Epithelial cell of esophagus (primary cell): ENCODE measurements at regions not wholly inside any gene's neighbourhood (a gene's known extent, or its start where the extent isn't known, plus 50 kb on each side); places are given as distances from the start of the nearest gene placed in this dataset.

ENCODE experiments used
- DNase-seq: peaks from one replicate; pipeline ENCODE4 v3.0.0; 2010; ENCODE audit warnings: low read depth
- H3K4me3 ChIP-seq: 2 replicates; pipeline ENCODE4 v1.5.1; 2011; ENCODE audit warnings: mild to moderate bottlenecking, low read length, control low read depth
- TF ChIP-seq, protein P1 (sequence below): IDR thresholded peaks from 2 replicates; pipeline ENCODE4 v1.5.1; 2011; ENCODE audit warnings: low read depth, mild to moderate bottlenecking, low read length, control low read depth, inconsistent platforms; ENCODE audit not compliant: insufficient read depth; ENCODE audit errors: missing control alignments

DNA sequence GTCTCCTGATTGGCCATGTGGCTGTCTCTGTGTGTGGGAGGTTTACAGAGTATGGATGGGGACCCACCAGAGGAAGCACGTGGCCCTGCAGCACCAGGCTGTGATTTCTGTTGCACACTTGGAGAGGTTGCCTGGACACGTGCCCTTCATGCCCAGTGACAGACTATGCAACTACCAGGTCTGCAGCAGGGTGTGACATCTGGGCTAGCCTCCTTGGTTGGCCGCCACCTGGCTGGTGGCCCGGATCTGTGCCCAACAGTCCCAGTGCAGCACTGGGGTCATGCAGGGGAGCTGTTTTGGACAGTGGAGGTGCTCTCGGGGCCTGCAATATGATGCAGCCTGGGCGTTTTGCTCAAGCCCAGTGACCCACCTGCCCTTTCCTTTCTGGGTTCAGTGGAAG lies 212.5 kb downstream of the UBE3A start:
- DNase-seq = no peak
- TF ChIP-seq, protein P1, sequence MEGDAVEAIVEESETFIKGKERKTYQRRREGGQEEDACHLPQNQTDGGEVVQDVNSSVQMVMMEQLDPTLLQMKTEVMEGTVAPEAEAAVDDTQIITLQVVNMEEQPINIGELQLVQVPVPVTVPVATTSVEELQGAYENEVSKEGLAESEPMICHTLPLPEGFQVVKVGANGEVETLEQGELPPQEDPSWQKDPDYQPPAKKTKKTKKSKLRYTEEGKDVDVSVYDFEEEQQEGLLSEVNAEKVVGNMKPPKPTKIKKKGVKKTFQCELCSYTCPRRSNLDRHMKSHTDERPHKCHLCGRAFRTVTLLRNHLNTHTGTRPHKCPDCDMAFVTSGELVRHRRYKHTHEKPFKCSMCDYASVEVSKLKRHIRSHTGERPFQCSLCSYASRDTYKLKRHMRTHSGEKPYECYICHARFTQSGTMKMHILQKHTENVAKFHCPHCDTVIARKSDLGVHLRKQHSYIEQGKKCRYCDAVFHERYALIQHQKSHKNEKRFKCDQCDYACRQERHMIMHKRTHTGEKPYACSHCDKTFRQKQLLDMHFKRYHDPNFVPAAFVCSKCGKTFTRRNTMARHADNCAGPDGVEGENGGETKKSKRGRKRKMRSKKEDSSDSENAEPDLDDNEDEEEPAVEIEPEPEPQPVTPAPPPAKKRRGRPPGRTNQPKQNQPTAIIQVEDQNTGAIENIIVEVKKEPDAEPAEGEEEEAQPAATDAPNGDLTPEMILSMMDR = no peak
- H3K4me3 ChIP-seq = no peak overlapping the region

DNA sequence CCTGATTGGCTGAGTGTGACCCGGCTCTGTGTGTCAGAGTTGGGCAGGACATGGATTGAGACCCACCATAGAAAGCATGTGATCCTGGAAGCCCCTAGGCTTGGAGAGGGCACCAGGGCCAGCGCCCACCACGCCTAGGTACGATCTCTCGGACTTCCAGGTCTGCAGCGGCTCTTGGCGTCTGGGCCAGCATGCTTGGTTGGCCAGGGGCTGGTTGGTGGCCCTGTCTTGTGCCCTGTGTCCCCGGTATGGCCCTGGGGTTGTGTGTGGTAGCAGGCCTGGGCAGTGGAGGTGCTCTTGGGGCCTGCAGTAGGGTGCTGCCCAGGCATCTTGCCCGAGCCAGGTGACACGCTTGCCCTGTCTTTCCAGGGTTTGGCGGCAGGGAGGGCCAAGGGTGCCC lies 210.6 kb downstream of the UBE3A start:
- DNase-seq = no peak
- TF ChIP-seq, protein P1 = no peak
- no peak overlapping the region for H3K4me3 ChIP-seq

DNA sequence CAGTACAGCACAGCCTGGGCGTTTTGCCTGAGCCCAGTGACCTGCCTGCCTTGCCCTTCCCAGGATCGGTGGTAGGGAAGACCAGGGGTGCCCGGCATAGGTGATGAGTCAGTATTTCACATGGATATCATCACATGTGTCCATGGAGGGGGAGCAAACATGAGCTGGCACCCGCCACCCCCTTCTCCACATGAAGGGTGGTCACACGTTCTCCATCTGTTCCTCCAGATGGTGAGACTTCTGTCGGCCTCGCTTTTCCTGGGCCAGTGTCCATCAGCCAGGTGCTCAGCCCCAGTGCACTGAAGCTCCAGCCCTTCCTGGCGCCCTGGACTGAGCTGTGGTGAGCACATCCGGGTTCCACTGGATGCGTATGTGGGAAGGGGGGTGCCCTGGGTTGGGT lies 208.4 kb downstream of the UBE3A start:
- no peak overlapping the region for H3K4me3 ChIP-seq
- no peak for DNase-seq
- TF ChIP-seq, protein P1 = no peak

DNA sequence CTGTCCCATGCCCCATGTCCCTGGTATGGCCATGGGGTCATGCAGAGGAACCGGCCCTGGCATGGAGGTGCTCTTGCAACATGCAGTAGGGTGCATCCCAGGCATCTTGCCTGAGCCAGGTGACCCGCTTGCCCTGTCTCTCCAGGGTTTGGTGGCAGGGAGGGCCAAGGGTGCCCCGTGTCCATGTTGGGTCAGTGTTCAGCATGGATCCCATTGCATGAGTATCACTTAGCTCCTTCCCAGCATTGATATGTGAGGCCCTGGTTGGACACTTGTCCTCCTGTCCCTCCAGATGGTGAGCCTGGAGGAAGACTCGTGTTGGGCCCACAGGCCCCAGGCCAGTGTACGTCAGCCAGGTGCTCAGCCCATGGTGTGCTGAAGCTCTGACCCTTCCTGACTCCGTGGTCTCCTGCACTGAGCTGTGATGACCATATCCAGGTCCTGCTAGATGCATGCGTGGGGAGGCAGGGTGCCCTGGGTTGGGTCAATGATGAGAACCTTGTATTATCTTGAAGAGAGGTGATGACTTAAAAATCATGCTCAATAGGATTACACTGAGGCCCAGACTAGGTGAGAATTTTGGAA lies 205.0 kb downstream of the UBE3A start:
- H3K4me3 ChIP-seq = no peak overlapping the region

DNA sequence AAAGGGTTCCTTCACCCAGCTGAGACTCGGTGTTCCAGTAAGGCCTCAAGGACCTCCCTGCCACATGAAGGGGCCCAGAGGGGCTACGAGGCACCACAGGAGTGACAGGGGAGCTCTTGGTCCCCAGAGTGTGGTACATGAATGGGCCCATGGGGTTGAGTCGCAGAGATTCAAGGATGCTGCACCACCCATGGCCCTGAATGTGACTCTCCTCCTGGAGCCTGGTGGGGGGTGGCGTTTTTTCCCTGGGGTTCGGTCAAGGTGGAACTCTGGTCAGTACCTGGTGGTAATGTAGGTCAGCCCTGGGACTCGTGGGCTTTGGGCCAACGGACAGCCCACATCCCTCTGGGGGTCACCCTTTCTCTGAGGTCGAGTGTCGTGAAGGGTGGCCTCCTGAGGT lies 204.0 kb downstream of the UBE3A start:
- no peak for DNase-seq
- TF ChIP-seq, protein P1 = no peak
- no peak overlapping the region for H3K4me3 ChIP-seq

More for the DNA sequence above, 205.0 kb downstream of the UBE3A start:
- TF ChIP-seq, protein P1 = no peak
- DNase-seq = no peak

DNA sequence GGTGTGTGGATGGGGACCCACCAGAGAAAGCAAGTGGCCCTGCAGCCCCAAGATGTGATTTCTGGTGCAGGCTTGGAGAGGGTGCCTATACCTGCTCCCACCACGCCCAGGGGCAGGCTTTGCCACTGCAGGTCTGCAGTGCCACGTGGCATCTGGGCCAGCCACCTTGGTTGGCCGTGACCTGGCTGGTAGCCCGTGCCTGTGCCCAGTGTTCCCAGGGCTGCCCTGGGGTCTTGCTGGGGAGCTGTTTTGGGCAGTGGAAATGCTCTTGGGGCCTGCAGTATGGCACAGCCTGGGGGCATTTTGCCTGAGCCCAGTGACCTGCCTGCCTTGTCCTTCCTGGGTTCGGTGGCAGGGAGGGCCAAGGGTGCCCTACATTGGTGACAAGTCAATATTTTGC lies 203.4 kb downstream of the UBE3A start:
- no peak overlapping the region for H3K4me3 ChIP-seq
- no peak for DNase-seq
- TF ChIP-seq, protein P1 = no peak

DNA sequence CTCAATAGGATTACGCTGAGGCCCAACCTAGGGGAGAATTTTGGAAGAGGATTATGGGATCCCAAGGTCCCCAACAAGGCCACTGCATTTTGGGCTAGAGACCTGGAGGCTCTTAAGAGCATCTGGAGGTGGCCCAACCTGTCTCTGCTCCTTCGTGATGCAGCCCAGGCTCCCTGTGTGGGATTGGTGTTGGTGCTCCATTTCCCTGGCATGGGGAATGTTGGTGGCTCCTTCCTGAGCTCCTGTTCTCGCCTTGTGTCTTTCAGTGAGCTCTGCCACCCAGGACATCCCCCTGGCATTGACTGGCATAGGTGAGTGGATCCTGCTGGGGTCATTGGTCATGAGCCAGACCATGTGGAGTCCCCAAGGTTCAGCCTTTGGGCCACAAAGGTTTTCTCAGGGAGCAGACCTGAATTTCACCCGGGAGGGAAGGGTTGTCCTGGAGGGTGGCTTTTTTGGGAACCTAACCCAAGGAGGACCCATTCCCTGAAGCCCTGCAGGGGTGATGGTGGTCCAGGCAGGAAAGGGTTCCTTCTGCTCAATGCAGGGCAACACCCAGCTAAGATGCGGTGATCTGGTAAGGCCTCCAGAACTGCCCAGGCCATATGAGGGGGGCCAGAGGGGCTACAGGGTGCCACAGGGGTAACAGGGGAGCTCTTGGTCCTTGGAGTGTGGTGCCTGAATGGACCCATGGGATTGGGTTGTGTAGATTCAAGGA lies 202.5 kb downstream of the UBE3A start:
- TF ChIP-seq, protein P1 = no peak
- DNase-seq = no peak
- no peak overlapping the region for H3K4me3 ChIP-seq
